CD4-positive, alpha-beta T cell treated with Interleukin-15 for 1 hour (primary cell): ENCODE measurements at regions not wholly inside any gene's neighbourhood (a gene's known extent, or its start where the extent isn't known, plus 50 kb on each side); places are given as distances from the start of the nearest gene placed in this dataset.

ENCODE experiments used
- DNase-seq: peaks from one replicate; pipeline ENCODE4 v3.0.0-alpha.2; 2020

GRCh38 chr5:124581738-124582560 is 164.5 kb downstream of the ZNF608 start:
- DNase-seq, result no peak

- no peak for DNase-seq
These were observed 165.3 kb downstream of the ZNF608 start for GRCh38 chr5:124580925-124581737.

- DNase-seq, result no peak
These were observed 165.9 kb downstream of the ZNF608 start for GRCh38 chr5:124580512-124580911.

GRCh38 chr5:124576848-124577409 is 169.5 kb downstream of the ZNF608 start:
- DNase-seq, result no peak

- DNase-seq, result no peak
These were observed 170.7 kb downstream of the ZNF608 start for GRCh38 chr5:124575725-124576124.

- no peak for DNase-seq
These were observed 171.7 kb downstream of the ZNF608 start for GRCh38 chr5:124574521-124575436.

- DNase-seq, result no peak
These were observed 173.5 kb downstream of the ZNF608 start for GRCh38 chr5:124572971-124573370.

- DNase-seq, result no peak
These were observed 176.0 kb downstream of the ZNF608 start for GRCh38 chr5:124570285-124571035.

- DNase-seq, result no peak
These were observed 179.5 kb downstream of the ZNF608 start for GRCh38 chr5:124566875-124567450.

GRCh38 chr5:124561451-124561850 is 185.0 kb downstream of the ZNF608 start:
- no peak for DNase-seq

GRCh38 chr5:124560370-124560769 is 186.1 kb downstream of the ZNF608 start:
- no peak for DNase-seq

- DNase-seq, result no peak
These were observed 188.7 kb downstream of the ZNF608 start for GRCh38 chr5:124557761-124558160.

- no peak for DNase-seq
These were observed 191.5 kb downstream of the ZNF608 start for GRCh38 chr5:124554746-124555578.

- no peak for DNase-seq
These were observed 192.5 kb downstream of the ZNF608 start for GRCh38 chr5:124553911-124554310.

- DNase-seq, result no peak
These were observed 193.9 kb downstream of the ZNF608 start for GRCh38 chr5:124552526-124552925.

GRCh38 chr5:124551939-124552279 is 194.5 kb downstream of the ZNF608 start:
- DNase-seq, result no peak

- no peak for DNase-seq
These were observed 195.7 kb downstream of the ZNF608 start for GRCh38 chr5:124550731-124551130.

- DNase-seq, result no peak
These were observed 196.5 kb downstream of the ZNF608 start for GRCh38 chr5:124549891-124550436.

GRCh38 chr5:124546643-124547042 is 199.8 kb downstream of the ZNF608 start:
- no peak for DNase-seq

GRCh38 chr5:124544366-124545055 is 201.9 kb downstream of the ZNF608 start:
- DNase-seq, result no peak
